SK-N-SH (cell line): ENCODE measurements at regions not wholly inside any gene's neighbourhood (a gene's known extent, or its start where the extent isn't known, plus 50 kb on each side); places are given as distances from the start of the nearest gene placed in this dataset.
A peak's percentile ranks its signal among the peaks of the same experiment; 100 is the strongest.
"Not testable (repeated sequence)": the region's sequence is repeated elsewhere in the genome, so short reads cannot be mapped to it uniquely, and the experiment has no call there.

Experiments
- CTCF ChIA-PET: fragments of 300-600, 350-600 bp; formaldehyde crosslinking; extraction: SDS; loops from one replicate; lab custom pipeline; 2021; lab: Yijun Ruan, JAX
- POLR2A ChIA-PET: fragments of 350-600 bp; sonication (Branson Sonifier 250); formaldehyde crosslinking; extraction: SDS; loops from one replicate; lab custom pipeline; 2020; ENCODE audit warnings: antibody characterized with exemption, inconsistent platforms; lab: Yijun Ruan, JAX
- DNase-seq: peaks from one replicate; pipeline ENCODE4 v3.0.0; 2012
- H2AFZ ChIP-seq: fragments of 200-600 bp; sonication (generic); 2 replicates; pipeline ENCODE4 v1.8.1; 2016; ENCODE audit warnings: antibody characterized with exemption, mild to moderate bottlenecking, low read depth
- H3F3A ChIP-seq: fragments of 200-600 bp; sonication (generic); replicated peaks from 2 replicates; pipeline ENCODE3; 2016; ENCODE audit warnings: antibody characterized with exemption, mild to moderate bottlenecking; ENCODE audit not compliant: insufficient read depth
- H3K27ac ChIP-seq, 2 experiments: fragments of 200-500 bp in 1 of 2; fragments of 200-600 bp in 1 of 2; sonication (Bioruptor generic) in 1 of 2; sonication (generic), shearing (Covaris generic) in 1 of 2; 2 replicates each; pipeline versions ENCODE4 v1.5.1 to v1.6.1; 2014 to 2016; ENCODE audit warnings: low read depth in 2 of 2, inconsistent platforms in 1 of 2, low read length in 1 of 2, mild to moderate bottlenecking in 1 of 2, mixed read lengths in 1 of 2
- H3K27me3 ChIP-seq: fragments of 200-600 bp; sonication (generic), shearing (Covaris generic); 2 replicates; pipeline ENCODE4 v1.6.1; 2016; ENCODE audit warnings: mixed run types; ENCODE audit not compliant: insufficient read depth
- H3K36me3 ChIP-seq, 2 experiments: fragments of 200-500 bp in 1 of 2; fragments of 200-600 bp in 1 of 2; sonication (Bioruptor generic) in 1 of 2; sonication (generic) in 1 of 2; replicated peaks in 1 of 2; 2 replicates each; pipeline versions ENCODE3 to v1.5.1; 2014 to 2016; ENCODE audit warnings: low read length in 1 of 2, mild to moderate bottlenecking in 1 of 2; ENCODE audit not compliant: insufficient read depth in 2 of 2, control insufficient read depth in 1 of 2
- H3K4me1 ChIP-seq, 2 experiments: fragments of 200-500 bp in 1 of 2; fragments of 200-600 bp in 1 of 2; sonication (Bioruptor generic) in 1 of 2; sonication (generic), shearing (Covaris generic) in 1 of 2; 2 replicates each; pipeline versions ENCODE4 v1.5.1 to v1.6.1; 2014 to 2016; ENCODE audit warnings: low read depth in 1 of 2, low read length in 1 of 2, mixed run types in 1 of 2; ENCODE audit not compliant: insufficient read depth in 2 of 2, control insufficient read depth in 1 of 2
- H3K4me2 ChIP-seq: fragments of 200-600 bp; sonication (generic), shearing (Covaris generic); 2 replicates; pipeline ENCODE4 v1.6.1; 2017; ENCODE audit warnings: mixed run types
- H3K4me3 ChIP-seq, 2 experiments: fragments of 200-500 bp in 1 of 2; fragments of 200-600 bp in 1 of 2; sonication (Bioruptor generic) in 1 of 2; sonication (generic), shearing (Covaris generic) in 1 of 2; 2 replicates each; pipeline versions ENCODE4 v1.5.1 to v1.8.1; 2014 to 2016; ENCODE audit warnings: low read depth in 2 of 2, inconsistent platforms in 1 of 2, low read length in 1 of 2, mild to moderate bottlenecking in 1 of 2, mixed read lengths in 1 of 2, moderate library complexity in 1 of 2
- H3K79me2 ChIP-seq: fragments of 200-600 bp; sonication (generic); 2 replicates; pipeline ENCODE4 v1.8.1; 2017; ENCODE audit warnings: mild to moderate bottlenecking; ENCODE audit not compliant: insufficient read depth
- H3K9ac ChIP-seq: fragments of 200-600 bp; sonication (generic); 2 replicates; pipeline ENCODE4 v1.6.1; 2017; ENCODE audit warnings: mixed run types
- H3K9me2 ChIP-seq: fragments of 200-600 bp; sonication (generic); 2 replicates; pipeline ENCODE4 v1.6.1; 2017; ENCODE audit warnings: mixed run types
- H3K9me3 ChIP-seq: fragments of 200-600 bp; sonication (generic); 2 replicates; pipeline ENCODE4 v1.6.1; 2017; ENCODE audit warnings: mixed run types, mild to moderate bottlenecking, moderate library complexity
- H4K20me1 ChIP-seq: fragments of 200-600 bp; sonication (generic); 2 replicates; pipeline ENCODE4 v1.6.1; 2017; ENCODE audit warnings: mild to moderate bottlenecking, mixed run types; ENCODE audit not compliant: insufficient read depth
- EP300 ChIP-seq, 2 experiments: IDR thresholded peaks; 2 replicates each; pipeline versions ENCODE4 v1.4.0 to v1.6.1; 2012; ENCODE audit warnings: borderline replicate concordance in 1 of 2, low read depth in 1 of 2, low read length in 1 of 2
- TEAD4 ChIP-seq: IDR thresholded peaks from 2 replicates; pipeline ENCODE4 v1.4.0; 2012; ENCODE audit warnings: mild to moderate bottlenecking, borderline replicate concordance; ENCODE audit not compliant: insufficient read depth
- WGBS: methylation state at CpG from one replicate; pipeline ENCODE4 v1.1.6; 2017; ENCODE audit warnings: low lambda C conversion rate; 5-methylcytosine and 5-hydroxymethylcytosine counted together
- TF ChIP-seq, protein P1 (sequence below): fragments of 200-600 bp; sonication (generic); IDR thresholded peaks from 2 replicates; pipeline ENCODE4 v1.6.1; 2017; ENCODE audit warnings: antibody characterized with exemption, mild to moderate bottlenecking, moderate library complexity

DNA sequence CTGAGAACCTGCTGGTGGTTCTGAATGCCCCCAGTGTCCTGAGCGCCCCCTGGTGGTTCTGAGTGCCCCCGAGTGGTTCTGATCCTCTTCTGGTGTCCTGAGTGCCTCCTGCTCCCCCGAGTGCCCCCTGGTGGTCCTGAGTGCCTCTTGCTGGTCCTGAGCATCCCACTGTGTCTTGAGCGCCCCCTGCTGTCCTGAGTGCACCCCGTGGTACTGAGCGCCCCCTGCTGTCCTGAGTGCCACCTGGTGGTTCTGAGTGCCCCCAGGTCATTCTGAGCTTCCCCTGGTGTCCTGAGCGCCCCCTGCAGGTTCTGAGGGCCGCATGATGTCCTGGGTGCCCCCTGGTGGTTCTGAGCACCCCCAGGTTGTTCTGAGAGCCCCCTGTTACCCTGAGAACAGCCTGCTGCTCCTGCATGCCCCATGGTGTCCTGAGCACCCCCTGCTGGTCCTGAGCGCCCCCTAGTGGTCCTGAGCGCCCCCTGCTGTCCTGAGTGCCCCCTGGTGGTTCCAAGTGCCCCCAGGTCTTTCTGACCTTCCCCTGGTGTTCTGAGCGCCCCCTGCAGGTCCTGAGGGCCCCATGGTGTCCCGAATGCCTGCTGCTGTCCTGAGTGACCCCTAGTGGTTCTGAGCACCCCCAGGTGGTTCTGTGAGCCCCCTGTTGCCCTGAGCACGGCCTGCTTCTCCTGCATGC is 1165.4 kb downstream of the TMEM121 start:
- H3K27me3 ChIP-seq, result no peaks in the 10 kb centered on the region
- H3K79me2 ChIP-seq, result no peaks in the 10 kb centered on the region
- no peaks in the 10 kb centered on the region for H4K20me1 ChIP-seq
- no peaks in the 10 kb centered on the region for H3K4me1 ChIP-seq
- H3K27ac ChIP-seq, result no peak overlapping the region
- no peak overlapping the region for H2AFZ ChIP-seq
- no peak overlapping the region for H3K9ac ChIP-seq
- no peaks in the 10 kb centered on the region for H3K36me3 ChIP-seq
- peak; percentile 23 for DNase-seq
- H3F3A ChIP-seq, result no peaks in the 10 kb centered on the region
- H3K4me3 ChIP-seq, result no peak overlapping the region
- H3K9me3 ChIP-seq, result no peaks in the 10 kb centered on the region
- no peak overlapping the region for H3K4me2 ChIP-seq
- no peaks in the 10 kb centered on the region for H3K9me2 ChIP-seq
- ChIA-PET CTCF (interaction anchor here (1.0 kb wide), 1 partner anchor 92 kb away, joined by 3 read pairs; no protein-coding TSS in a partner anchor), POLR2A (no interaction called here)
- TF ChIP-seq TEAD4, result no peak
- TF ChIP-seq, protein P1, sequence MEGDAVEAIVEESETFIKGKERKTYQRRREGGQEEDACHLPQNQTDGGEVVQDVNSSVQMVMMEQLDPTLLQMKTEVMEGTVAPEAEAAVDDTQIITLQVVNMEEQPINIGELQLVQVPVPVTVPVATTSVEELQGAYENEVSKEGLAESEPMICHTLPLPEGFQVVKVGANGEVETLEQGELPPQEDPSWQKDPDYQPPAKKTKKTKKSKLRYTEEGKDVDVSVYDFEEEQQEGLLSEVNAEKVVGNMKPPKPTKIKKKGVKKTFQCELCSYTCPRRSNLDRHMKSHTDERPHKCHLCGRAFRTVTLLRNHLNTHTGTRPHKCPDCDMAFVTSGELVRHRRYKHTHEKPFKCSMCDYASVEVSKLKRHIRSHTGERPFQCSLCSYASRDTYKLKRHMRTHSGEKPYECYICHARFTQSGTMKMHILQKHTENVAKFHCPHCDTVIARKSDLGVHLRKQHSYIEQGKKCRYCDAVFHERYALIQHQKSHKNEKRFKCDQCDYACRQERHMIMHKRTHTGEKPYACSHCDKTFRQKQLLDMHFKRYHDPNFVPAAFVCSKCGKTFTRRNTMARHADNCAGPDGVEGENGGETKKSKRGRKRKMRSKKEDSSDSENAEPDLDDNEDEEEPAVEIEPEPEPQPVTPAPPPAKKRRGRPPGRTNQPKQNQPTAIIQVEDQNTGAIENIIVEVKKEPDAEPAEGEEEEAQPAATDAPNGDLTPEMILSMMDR, result peak; percentile 41
- WGBS, result 14% methylated on average over 10 of the region's 13 CpGs

DNA sequence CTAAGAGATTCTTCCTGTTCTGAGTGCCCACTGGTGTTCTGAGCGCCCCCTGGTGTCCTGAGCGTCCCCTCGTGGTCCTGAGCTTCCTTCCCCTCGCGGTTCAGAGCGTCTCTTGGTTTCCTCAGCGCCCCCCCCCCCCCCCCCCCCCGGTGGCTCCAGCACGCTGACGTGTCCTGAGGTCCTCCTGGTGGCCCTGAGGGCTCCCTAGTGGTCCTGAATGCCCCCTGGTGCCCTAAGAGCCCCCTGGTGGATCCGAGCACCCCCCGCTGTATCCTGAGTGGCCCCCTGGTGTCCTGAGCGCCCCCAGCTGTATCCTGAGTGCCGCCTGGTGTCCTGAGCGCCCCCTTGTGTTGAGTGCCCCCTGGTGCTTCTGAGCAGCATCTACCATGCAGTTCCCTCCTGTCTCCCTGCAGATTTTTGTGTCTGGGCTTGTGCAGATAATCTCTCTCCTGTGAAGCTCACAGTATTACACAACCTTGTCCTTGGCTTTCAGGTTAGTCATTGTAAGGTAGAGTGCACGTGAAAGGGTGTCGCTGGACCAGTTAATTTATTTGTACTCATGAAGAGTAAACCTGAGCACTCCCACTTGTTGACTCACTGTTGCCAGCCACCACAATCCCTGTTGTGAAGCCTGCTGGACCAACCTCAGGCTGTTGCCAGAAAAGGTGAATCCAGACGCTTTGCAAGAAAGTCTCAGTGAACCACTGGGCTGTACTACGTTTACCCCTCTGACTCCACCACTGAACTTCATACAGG is 1168.4 kb downstream of the TMEM121 start:
- Histone ChIP-seq H3K27me3 (no peaks in the 10 kb centered on the region), H3K4me2 (no peak overlapping the region), H3K27ac (no peak overlapping the region), H3K4me1 (no peaks in the 10 kb centered on the region), H3K9me2 (no peaks in the 10 kb centered on the region), H3K9me3 (no peaks in the 10 kb centered on the region), H3K9ac (no peak overlapping the region), H3K79me2 (no peaks in the 10 kb centered on the region), H3F3A (no peaks in the 10 kb centered on the region), H4K20me1 (no peaks in the 10 kb centered on the region), H2AFZ (no peak overlapping the region), H3K4me3 (no peak overlapping the region), H3K36me3 (no peaks in the 10 kb centered on the region)
- ChIA-PET POLR2A (no interaction called here), CTCF (no interaction called here)
- 10% methylated on average over 6 of the region's 19 CpGs for WGBS
- DNase-seq, result peak; percentile 42
- TF ChIP-seq, protein P1, result peak; percentile 33; the same call in 1 of the 2 replicates
- TF ChIP-seq EP300 (IDR thresholded peaks at IDR 0.05; ENCODE audit: borderline replicate concordance in 1 of 2, low read depth in 1 of 2, low read length in 1 of 2), result no peak

DNA sequence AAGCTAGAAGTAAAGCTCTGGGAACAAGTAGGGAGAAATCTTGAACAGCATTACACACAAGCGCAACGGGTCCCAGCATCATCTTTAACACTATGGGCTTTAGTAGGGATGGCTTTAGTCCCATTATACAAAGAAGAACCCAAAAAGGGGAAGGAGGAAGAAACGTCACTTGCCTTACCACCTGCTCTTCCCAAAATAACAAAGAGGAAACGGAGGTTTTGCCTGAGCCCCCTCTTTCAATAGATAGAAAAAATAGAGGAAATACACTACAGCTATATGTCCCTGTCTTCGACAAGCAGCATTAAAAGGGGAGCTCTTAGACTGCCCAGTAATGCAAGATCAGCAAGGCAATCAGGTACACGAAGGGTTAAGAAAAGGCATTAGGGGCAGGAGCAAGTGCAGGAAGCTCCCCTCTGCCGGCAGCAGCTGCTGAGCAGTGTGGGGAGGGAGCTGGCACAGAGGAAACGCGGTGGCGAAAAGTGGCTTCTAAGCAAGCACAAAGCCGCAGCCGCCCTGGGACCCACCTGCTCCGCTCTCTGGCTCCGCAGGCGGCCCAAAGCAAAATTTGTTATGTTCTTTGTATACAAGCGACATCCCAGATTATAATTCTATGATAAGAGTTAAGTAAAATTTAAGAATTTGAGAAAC is 1172.4 kb downstream of the TMEM121 start:
- H4K20me1 ChIP-seq, H3K27me3 ChIP-seq, H2AFZ ChIP-seq, H3K4me1 ChIP-seq, H3K4me2 ChIP-seq, POLR2A ChIA-PET, CTCF ChIA-PET, H3K9ac ChIP-seq, H3K9me2 ChIP-seq, H3K4me3 ChIP-seq, H3F3A ChIP-seq, H3K79me2 ChIP-seq, H3K27ac ChIP-seq, DNase-seq, H3K36me3 ChIP-seq, H3K9me3 ChIP-seq: not testable (repeated sequence)
- 1% methylated on average over 13 of the region's 16 CpGs for whole genome bisulfite sequencing

DNA sequence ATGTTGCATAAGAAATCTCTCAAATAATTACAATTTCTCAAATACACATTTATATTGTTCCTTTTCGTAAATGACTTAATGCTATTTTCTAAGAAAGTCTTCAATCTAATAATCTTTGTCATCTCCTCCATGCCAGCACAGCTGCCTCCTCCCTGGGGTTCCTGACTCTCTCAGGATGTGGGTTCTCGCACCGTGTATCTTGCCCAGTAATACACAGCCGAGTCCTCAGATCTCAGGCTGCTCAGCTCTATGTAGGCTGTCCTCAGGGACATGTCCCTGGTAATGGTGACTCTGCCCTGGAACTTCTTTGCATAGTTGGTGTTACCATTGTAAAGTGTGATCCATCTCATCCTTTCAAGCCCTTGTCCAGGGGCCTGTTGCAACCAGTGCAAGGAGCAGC is 1177.3 kb downstream of the TMEM121 start:
- POLR2A ChIA-PET, H2AFZ ChIP-seq, H3K36me3 ChIP-seq, H3K4me1 ChIP-seq, H3F3A ChIP-seq, H3K9ac ChIP-seq, DNase-seq, H3K4me3 ChIP-seq, H3K9me2 ChIP-seq, H3K27me3 ChIP-seq, H3K27ac ChIP-seq, H4K20me1 ChIP-seq, H3K4me2 ChIP-seq, CTCF ChIA-PET, H3K9me3 ChIP-seq, H3K79me2 ChIP-seq: not testable (repeated sequence)
- WGBS, result 8% methylated on average over 3 of the region's 4 CpGs
